ENCODE measurements at regions not wholly inside any gene's neighbourhood (a gene's known extent, or its start where the extent isn't known, plus 50 kb on each side); places are given as distances from the start of the nearest gene placed in this dataset.
"Not testable (repeated sequence)": the region's sequence is repeated elsewhere in the genome, so short reads cannot be mapped to it uniquely, and the experiment has no call there.

GRCh38 chr5:42089705-42090104 lies 164.6 kb downstream of the FBXO4 start:
- no peak for DNase-seq (ENCODE audit: low read depth)

GRCh38 chr5:42090162-42090561 lies 165.1 kb downstream of the FBXO4 start:
- DNase-seq (ENCODE audit: low read depth), result no peak

GRCh38 chr5:42099846-42100245 lies 174.8 kb downstream of the FBXO4 start:
- DNase-seq (ENCODE audit: low read depth), result not testable (repeated sequence)

- no peak for DNase-seq (ENCODE audit: low read depth)
These were observed 183.4 kb downstream of the FBXO4 start for GRCh38 chr5:42108468-42108867.

GRCh38 chr5:42109006-42109572 lies 184.0 kb downstream of the FBXO4 start:
- no peak for DNase-seq (ENCODE audit: low read depth)

GRCh38 chr5:42115721-42116120 lies 190.6 kb downstream of the FBXO4 start:
- DNase-seq (ENCODE audit: low read depth), result not testable (repeated sequence)

- DNase-seq (ENCODE audit: low read depth), result no peak
These were observed 195.0 kb downstream of the FBXO4 start for GRCh38 chr5:42120070-42120469.

GRCh38 chr5:42121401-42121800 lies 196.3 kb downstream of the FBXO4 start:
- DNase-seq (ENCODE audit: low read depth), result no peak

GRCh38 chr5:42131081-42131480 lies 206.0 kb downstream of the FBXO4 start:
- DNase-seq (ENCODE audit: low read depth), result no peak

GRCh38 chr5:42143361-42143760 lies 218.3 kb downstream of the FBXO4 start:
- DNase-seq (ENCODE audit: low read depth), result no peak

- DNase-seq (ENCODE audit: low read depth), result no peak
These were observed 223.7 kb downstream of the FBXO4 start for GRCh38 chr5:42148813-42149212.

- DNase-seq (ENCODE audit: low read depth), result no peak
These were observed 232.1 kb downstream of the FBXO4 start for GRCh38 chr5:42157215-42157614.

- DNase-seq (ENCODE audit: low read depth), result no peak
These were observed 238.0 kb downstream of the FBXO4 start for GRCh38 chr5:42163083-42163482.

GRCh38 chr5:42168091-42168670 lies 243.1 kb downstream of the FBXO4 start:
- no peak for DNase-seq (ENCODE audit: low read depth)

GRCh38 chr5:42176118-42176517 lies 247.1 kb upstream of the GHR start:
- DNase-seq (ENCODE audit: low read depth), result not testable (repeated sequence)

- DNase-seq (ENCODE audit: low read depth), result not testable (repeated sequence)
These were observed 243.4 kb upstream of the GHR start for GRCh38 chr5:42179843-42180242.

- DNase-seq (ENCODE audit: low read depth), result no peak
These were observed 206.3 kb upstream of the GHR start for GRCh38 chr5:42216904-42217303.

GRCh38 chr5:42217791-42218190 lies 205.4 kb upstream of the GHR start:
- DNase-seq (ENCODE audit: low read depth), result no peak

- DNase-seq (ENCODE audit: low read depth), result no peak
These were observed 198.2 kb upstream of the GHR start for GRCh38 chr5:42225009-42225408.

GRCh38 chr5:42228279-42228678 lies 195.0 kb upstream of the GHR start:
- no peak for DNase-seq (ENCODE audit: low read depth)

- DNase-seq (ENCODE audit: low read depth), result no peak
These were observed 192.4 kb upstream of the GHR start for GRCh38 chr5:42230839-42231238.

GRCh38 chr5:42235241-42235640 lies 188.0 kb upstream of the GHR start:
- no peak for DNase-seq (ENCODE audit: low read depth)

GRCh38 chr5:42235837-42236236 lies 187.4 kb upstream of the GHR start:
- DNase-seq (ENCODE audit: low read depth), result no peak

GRCh38 chr5:42241636-42242035 lies 181.6 kb upstream of the GHR start:
- DNase-seq (ENCODE audit: low read depth), result no peak

All from HS-27A (cell line).